HL-60 (cell line): ENCODE measurements at regions not wholly inside any gene's neighbourhood (a gene's known extent, or its start where the extent isn't known, plus 50 kb on each side); places are given as distances from the start of the nearest gene placed in this dataset.

ENCODE experiments used
- CTCF ChIP-seq: IDR thresholded peaks from one replicate; pipeline ENCODE4 v1.5.1; 2011; ENCODE audit warnings: low read length, control low read depth, inconsistent platforms; ENCODE audit not compliant: insufficient read depth
- GABPA ChIP-seq: IDR thresholded peaks from 2 replicates; pipeline ENCODE4 v1.6.1; 2012; ENCODE audit warnings: low read depth
- POLR2AphosphoS5 ChIP-seq: IDR thresholded peaks from 2 replicates; pipeline ENCODE4 v1.6.1; 2012; ENCODE audit warnings: low read depth
- REST ChIP-seq: IDR thresholded peaks from 2 replicates; pipeline ENCODE4 v1.6.1; 2012; ENCODE audit warnings: low read depth; ENCODE audit not compliant: insufficient replicate concordance
- SPI1 ChIP-seq: IDR thresholded peaks from 2 replicates; pipeline ENCODE4 v1.6.1; 2012; ENCODE audit warnings: low read depth, mild to moderate bottlenecking, borderline replicate concordance

GRCh38 chr4:13289391-13289790 is 194.7 kb downstream of the RAB28 start:
- TF ChIP-seq POLR2AphosphoS5: no peak
- no peak for TF ChIP-seq CTCF
- no peak for TF ChIP-seq REST
- TF ChIP-seq SPI1: no peak
- TF ChIP-seq GABPA: no peak
